ENCODE measurements at regions not wholly inside any gene's neighbourhood (a gene's known extent, or its start where the extent isn't known, plus 50 kb on each side); places are given as distances from the start of the nearest gene placed in this dataset.
"Not testable (repeated sequence)": the region's sequence is repeated elsewhere in the genome, so short reads cannot be mapped to it uniquely, and the experiment has no call there.

DNA sequence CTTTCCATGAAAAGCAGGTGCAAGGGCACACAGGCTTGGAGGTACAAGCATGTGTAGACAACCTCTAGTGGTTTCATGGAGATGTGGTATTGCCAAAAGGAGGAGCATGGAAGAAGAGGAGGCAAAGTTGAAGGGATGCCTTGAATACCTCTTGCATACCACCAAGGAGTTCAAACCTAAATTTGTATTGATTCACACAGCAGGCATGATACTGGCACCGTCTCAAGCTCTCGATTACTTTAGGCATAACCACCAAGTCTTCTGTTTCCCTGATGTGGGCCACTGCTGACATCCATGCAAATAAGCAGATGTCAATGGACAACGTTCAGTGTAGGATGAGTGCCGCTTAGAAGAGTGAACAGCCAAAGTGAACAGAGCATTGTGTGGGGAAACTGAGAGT lies 87.1 kb downstream of the SCN11A start:
- no peak for DNase-seq

DNA sequence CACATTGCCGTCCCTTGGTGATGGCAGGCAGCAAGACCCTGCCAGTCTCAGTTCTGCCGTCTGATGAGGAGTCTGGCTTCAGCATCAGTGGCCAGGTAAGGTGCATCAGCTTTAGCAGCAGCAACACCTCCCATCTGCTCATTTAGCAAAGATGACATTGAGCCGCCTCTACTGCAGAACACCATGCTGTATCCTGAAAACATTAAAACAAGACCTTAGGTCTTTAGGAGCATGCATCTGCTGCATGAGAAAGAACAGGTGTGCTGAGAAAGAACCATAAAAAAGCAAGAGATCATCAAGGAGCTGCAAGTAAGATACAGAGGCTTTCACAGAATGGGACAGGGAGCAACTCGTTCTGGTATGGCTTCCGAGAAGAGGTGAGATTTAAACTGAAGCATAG lies 87.5 kb downstream of the SCN11A start:
- no peak for DNase-seq

DNA sequence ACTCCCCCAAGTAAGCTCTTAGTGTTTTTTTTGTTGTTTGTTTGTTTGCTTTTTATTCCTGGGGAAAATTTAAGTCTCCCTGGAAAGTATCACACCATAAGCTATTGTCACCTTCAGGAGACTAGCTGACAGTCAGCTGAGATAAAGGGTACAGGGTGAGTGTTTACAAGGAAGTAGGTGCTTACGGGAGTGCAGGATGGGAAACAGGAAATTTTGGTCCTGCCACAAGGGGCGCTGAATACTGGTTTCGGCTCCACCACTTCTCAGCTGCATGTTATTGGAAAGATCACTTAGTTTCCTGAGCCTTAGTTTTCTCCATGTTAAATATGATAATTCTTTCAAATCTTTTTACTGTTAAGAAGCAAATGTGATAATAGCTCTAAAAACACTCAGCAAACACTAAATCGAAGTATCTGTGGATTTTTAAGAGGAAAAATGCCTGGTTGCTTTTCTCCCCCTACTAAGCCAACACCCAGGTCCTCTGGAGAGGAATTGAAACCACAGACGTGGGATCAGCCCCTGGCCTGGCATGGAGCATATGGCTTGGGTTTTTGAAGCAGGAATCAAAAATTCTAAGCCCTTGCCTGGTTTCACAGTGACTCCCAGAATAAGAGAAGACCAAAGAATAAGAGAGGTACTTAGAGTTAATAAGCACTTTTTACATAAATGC lies 90.7 kb downstream of the SCN11A start:
- DNase-seq = peak; percentile 61

DNA sequence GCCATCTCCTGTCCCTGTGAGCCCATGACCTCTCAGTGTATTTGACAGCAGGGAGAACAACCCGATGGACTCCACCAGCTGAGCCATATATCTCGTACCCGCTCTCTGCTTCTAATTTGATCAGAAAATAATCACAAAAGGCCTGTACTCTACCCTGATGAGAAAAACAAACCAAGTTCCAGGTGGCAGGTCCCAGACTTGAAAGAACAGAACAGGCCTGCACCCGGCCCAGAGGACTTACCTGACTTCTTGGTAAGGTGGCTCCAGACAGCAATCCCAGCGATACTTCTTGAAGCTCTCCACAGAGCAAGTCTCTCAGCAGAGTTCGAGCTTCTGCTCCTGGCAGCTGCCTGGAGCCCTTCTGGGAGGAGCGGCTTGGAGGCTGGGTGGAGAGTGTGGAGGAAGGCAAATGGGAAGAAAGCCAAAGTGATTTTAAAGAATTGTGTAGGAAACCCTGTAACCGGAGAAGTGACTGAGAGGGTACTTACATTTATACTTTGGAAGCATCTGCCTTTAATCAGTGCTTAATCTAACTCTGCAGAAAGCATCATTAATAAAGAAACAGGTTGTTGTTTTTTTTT lies 91.6 kb downstream of the SCN11A start:
- no peak for DNase-seq

DNA sequence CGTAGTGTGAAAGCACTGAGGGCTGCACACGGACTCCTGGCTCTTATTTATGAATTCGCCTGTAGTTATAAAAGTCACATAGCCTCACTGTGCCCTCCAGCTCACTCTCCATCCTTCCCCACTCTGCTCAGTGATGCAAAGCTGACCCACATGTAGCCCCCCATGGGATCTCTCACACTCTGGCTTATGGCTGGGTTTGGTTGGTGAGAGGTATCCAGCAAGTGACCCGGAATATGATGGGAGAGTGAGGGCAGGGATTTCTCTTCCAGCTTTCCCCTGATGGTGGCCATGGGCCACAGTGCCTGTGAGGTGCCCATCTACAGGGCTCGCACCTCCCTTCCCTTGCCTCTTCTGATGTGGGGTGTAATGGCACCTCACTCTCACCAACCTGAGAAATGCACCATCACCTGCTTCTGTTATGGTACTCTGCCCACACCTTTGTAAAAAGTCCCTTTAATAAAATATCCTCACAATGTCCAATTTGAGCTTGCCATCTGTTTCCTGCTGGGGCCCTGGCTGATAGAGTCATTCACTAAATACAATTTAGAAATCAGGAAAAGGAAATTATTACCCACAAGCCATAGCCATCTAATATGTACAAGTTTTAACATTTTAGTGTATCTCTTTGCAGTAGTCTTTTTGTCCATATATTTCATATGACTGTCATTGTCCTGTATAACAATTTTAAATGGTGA lies 93.6 kb downstream of the SCN11A start:
- no peak for DNase-seq

DNA sequence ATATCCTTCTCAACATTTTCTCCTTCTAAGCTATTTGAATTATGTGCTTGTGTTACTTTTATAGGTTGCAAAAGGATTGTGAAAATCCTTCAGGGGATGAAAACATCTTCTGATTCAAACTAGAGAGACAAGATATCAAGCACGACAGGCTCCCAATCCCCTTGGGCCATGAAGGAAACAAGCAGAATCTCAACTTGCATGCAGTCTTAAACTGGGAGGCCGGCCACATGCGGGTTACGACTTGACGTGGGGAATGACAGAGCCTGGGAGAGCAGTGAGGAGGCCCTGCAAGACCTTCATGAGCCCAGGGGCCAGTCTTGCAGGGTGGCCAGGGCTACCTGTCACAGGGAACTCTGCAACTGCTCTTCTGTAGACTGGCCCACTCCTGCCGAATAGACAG lies 94.4 kb downstream of the SCN11A start:
- no peak for DNase-seq

DNA sequence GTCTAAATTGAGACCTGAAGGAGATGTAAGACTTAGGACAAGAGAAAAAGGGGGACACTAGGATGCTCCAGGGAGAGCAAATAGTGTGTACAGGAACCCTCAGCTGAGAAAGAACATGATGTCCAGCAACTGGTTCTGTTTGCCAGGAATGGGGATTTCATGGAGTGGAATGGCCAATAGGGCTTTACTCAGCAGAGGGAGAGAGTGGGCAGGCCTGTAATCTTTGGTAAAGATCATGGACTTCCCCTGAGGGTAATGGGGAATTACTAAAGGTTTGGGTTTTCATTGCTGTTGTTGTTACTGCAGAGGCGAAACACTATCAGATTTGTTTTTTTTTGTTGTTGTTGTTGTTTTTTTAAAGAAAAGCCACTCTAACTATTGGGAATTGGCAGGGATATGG lies 99.0 kb downstream of the SCN11A start:
- DNase-seq = no peak

DNA sequence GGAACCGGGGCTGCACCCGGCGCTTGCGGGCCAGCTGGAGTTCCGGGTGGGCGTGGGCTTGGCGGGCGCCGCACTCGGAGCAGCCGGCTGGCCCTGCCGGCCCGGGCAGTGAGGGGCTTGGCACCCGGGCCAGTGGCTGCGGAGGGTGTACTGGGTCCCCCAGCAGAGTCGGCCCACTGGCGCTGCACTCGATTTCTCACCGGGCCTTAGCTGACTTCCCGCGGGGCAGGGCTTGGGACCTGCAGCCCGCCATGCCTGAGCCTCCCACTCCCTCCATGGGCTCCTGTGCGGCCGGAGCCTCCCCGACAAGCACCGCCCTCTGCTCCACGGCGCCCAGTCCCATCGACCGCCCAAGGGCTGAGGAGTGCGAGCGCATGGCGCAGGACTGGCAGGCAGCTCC lies 100.6 kb downstream of the SCN11A start:
- not testable (repeated sequence) for DNase-seq

DNA sequence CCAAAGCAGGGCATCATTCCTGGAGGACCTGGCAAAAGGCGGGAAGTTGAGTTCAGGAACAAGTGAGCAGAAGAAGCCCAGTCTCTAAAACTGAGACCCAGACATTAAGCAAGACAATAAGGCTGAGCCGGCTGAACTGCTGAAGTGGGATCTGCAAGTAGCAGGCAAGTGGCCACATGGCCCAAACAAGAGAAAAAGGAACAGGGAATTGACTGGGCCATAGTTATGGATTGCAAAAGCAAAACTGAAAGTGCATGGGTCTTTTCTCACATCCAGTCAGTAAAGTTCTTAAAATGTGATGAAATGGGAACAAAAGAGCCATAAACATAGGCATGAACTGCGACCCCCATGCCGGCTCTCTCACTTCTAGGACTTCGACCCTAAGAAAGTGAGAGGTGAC lies 101.2 kb downstream of the SCN11A start:
- DNase-seq = no peak

DNA sequence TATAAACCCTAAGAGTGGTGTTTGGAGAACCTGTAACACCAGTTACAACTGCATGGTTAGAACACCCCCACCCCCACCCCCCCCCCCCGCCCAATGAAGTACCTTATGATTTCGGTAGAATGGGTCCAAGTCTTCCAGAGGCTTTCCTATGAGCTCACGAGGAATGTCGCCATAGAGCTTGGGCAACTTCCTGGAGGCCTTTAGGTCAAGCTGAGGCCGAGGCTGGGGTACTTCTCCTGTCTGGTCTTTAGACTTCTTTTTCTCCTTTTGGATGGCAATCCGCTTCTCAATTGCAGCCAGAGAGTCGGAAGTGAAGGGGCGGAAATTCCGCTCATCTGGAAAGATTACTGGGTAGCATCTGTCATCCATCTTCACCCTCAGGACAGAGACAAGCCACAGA lies 101.8 kb downstream of the SCN11A start:
- DNase-seq = no peak

DNA sequence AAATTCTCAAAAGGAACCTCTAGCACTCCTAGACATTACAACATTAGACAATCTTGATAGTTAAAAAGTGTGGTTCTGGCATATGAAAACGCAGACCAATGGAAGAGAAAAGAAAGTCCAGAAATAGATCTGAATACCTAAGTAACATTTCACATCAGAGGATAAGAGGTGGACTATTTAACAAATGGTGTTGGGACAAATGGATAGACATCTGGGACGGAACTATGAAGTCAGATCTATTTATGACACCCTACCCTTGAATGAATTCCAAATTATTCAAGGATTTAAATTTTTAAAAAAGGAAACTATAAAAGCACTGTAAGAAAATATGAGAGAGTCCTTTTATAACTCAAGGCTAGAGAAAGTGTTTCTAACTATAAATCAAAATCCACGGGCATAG lies 111.3 kb downstream of the SCN11A start:
- no peak for DNase-seq

DNA sequence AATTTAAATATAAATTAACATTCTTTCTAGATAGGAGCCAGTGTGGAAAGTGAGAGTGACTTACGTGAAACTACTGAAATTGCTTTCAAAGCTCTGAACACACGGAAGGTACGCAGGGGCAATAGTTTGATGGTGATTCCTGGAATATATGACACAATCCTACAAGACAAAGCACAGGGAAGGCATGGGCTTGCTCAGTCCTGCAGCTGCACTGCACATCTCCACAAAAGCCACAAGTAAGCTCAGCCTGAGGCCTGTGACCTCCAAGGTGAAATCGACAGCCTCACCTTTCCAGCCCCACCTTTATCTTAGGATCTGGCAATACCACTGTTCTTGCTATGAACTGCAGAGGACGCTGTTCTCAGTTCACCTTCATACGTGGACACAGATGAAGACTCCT lies 109.3 kb upstream of the SCN10A start:
- DNase-seq = no peak

DNA sequence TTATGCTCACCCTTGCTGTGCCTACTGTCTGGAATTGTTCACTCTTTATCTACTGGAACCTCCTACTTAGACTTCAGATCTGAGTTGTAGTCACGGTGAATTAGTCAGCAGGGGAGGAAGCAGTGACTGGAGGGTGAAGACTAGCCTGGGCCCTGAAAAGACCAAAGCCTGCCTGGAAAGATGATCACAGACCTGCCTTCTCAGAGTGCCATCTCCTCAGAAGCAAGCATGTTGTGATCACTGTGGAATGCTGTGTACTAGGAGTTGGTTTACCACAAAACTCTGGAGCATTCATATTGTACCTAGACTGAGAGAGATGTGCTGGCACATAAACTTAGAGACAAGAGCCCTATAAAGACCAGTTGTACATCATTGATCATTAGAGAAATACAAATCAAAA lies 100.7 kb upstream of the SCN10A start:
- DNase-seq = no peak

DNA sequence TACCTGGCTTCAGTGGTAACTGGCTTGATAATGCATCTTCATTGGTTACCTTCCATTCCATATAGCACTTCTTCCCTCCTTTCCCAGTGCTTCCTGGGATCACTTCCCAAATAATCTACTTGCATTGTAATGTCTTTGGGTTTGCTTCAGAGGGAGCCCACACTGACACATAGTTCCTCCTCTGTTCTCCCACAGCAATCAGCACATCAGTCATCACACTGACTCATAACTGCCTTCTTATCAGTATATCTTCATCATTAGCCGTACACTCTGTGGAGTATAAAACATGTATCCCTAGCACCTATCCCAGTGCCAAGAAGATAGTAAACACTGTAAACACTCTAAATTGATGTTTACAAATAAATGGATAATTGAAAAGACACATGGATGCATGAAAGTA lies 91.4 kb upstream of the SCN10A start:
- no peak for DNase-seq

DNA sequence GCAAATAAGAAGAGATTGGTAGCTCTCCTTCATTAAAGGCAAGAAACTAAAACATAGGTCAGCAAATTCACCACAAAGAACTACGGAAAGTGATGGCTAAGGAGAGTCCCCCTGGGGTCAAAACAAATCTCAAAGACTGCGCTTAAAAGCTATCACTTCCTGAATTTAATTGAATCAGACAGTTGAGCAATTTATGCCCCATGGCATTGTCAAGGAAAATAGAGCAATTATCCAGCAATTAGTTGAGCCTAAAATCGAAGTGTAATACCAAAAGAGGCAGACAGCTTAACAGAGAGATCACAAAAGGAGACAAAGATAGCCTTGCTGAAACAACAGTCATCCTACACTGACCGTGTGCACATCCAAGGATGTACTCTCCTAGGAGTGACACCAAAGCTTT lies 74.4 kb upstream of the SCN10A start:
- no peak for DNase-seq

DNA sequence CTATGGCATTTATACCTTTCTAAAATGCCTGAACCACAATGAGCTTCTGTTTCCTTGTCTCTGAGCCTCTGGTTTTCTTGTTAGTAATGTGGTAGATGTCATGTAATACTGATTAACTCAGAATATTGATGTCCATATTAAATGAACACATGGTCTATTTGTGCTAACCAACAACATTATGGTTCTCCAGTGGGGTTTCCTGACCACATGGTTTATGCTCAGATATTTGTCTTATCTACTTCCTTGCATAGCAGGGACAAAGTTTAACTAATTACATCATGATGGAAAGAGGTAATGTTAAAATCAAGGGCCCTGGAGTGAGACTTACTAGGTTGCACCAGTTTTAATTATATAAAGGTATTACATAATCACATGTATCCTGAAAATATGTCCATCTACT lies 62.6 kb upstream of the SCN10A start:
- DNase-seq = no peak
